Ovary (tissue), 7 donors: ENCODE measurements at regions not wholly inside any gene's neighbourhood (a gene's known extent, or its start where the extent isn't known, plus 50 kb on each side); places are given as distances from the start of the nearest gene placed in this dataset.
"Not testable (repeated sequence)": the region's sequence is repeated elsewhere in the genome, so short reads cannot be mapped to it uniquely, and the experiment has no call there.

Experiments used
- DNase-seq, 5 donors: peaks; one replicate each; pipeline ENCODE4 v3.0.0-alpha.2; 2019 to 2020
- H3K27ac ChIP-seq, 2 donors: fragments of 200-600 bp; one replicate each; pipeline versions ENCODE4 v1.5.1 to v1.8.0; 2019 to 2022
- H3K27me3 ChIP-seq: fragments of 200-600 bp; one replicate; pipeline ENCODE4 v1.8.0; 2022
- H3K36me3 ChIP-seq: fragments of 200-600 bp; sonication (generic); one replicate; pipeline ENCODE4 v1.5.1; 2019
- H3K4me1 ChIP-seq: one replicate; pipeline ENCODE4 v1.8.1; 2013; ENCODE audit warnings: mild to moderate bottlenecking, moderate library complexity; ENCODE audit not compliant: insufficient read depth
- H3K4me3 ChIP-seq: fragments of 200-600 bp; sonication (generic); one replicate; pipeline ENCODE4 v1.5.1; 2017
- H3K9me3 ChIP-seq, 2 donors: fragments of 200-600 bp in 1 of 2; sonication (generic) in 1 of 2; one replicate each; pipeline versions ENCODE4 v1.5.1 to v1.8.1; 2013 to 2019; ENCODE audit warnings: mild to moderate bottlenecking in 1 of 2, moderate library complexity in 1 of 2
- EP300 ChIP-seq: sonication (generic); formaldehyde crosslinking; IDR thresholded peaks from one replicate; pipeline ENCODE4 v1.6.1; 2017; ENCODE audit warnings: antibody characterized with exemption
- POLR2A ChIP-seq: fragments of 450-650 bp; IDR thresholded peaks from one replicate; pipeline ENCODE4 v1.6.1; 2017; ENCODE audit warnings: antibody characterized with exemption, mild to moderate bottlenecking, moderate library complexity
- WGBS, 3 donors: extraction: QIAGEN DNeasy Blood & Tissue Kit in 1 of 3; methylation state at CpG; one replicate each; pipeline versions ENCODE4 v1.1.5 to v1.1.7; 2013 to 2017; 5-methylcytosine and 5-hydroxymethylcytosine counted together
- intact Hi-C, 4 donors: fragments of 100-400 bp; cut with DNase I; formaldehyde crosslinking; loops; one replicate each; pipeline versions ENCODE4 v1.11.0 to v1.15.1; 2022 to 2023
- TF ChIP-seq, protein P1 (sequence below), 3 donors: fragments of 450-650 bp in 2 of 3; fragments of 200-600 bp in 1 of 3; IDR thresholded peaks; one replicate each; pipeline versions ENCODE4 v1.5.1 to v1.8.0; 2016 to 2022; ENCODE audit warnings: antibody characterized with exemption in 3 of 3, mild to moderate bottlenecking in 1 of 3
- donor health status: DM: no; HTN: no; CAD: no; lungs with moderate emphysema.
- donor health status: DM: no; HTN: no; CAD: no.
- donor health status: Bipolar disorder and iron deficiency.
- donor health status: DM: no; HTN: no; CAD: no.
- donor health status: DM: yes; HTN: yes; CAD: no.

DNA sequence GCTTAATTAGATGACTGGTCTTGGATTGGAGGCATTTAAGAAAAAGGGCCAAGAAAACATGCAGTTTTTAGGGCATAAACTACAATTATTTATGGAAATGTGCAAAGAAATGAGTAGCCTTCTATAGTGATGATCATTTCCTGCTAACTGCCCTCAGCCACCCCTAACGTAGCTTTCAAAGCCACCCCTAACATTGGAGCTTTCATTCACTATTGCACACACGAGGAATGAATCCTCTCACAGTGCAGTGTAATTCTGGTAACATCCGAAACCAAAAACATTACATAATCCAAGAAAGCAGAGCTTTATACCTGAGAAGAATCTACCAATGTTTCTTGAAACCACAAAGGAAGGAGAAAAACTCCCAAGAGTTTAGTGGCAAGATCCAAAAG lies 1003.6 kb downstream of the TMEM121 start:
- H3K9me3 ChIP-seq = no peaks in the 10 kb centered on the region
- no peak for DNase-seq
- no peaks in the 10 kb centered on the region for H3K27me3 ChIP-seq
- TF ChIP-seq POLR2A = no peak
- TF ChIP-seq, protein P1, sequence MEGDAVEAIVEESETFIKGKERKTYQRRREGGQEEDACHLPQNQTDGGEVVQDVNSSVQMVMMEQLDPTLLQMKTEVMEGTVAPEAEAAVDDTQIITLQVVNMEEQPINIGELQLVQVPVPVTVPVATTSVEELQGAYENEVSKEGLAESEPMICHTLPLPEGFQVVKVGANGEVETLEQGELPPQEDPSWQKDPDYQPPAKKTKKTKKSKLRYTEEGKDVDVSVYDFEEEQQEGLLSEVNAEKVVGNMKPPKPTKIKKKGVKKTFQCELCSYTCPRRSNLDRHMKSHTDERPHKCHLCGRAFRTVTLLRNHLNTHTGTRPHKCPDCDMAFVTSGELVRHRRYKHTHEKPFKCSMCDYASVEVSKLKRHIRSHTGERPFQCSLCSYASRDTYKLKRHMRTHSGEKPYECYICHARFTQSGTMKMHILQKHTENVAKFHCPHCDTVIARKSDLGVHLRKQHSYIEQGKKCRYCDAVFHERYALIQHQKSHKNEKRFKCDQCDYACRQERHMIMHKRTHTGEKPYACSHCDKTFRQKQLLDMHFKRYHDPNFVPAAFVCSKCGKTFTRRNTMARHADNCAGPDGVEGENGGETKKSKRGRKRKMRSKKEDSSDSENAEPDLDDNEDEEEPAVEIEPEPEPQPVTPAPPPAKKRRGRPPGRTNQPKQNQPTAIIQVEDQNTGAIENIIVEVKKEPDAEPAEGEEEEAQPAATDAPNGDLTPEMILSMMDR (IDR thresholded peaks at IDR 0.05) = no peak
- no peak for TF ChIP-seq EP300
- 69 to 82% (median 76%) methylated on average over 3 of the region's 3 CpGs for WGBS, 3 donors
- H3K4me1 ChIP-seq = no peaks in the 10 kb centered on the region
- H3K4me3 ChIP-seq = no peak overlapping the region
- no peak overlapping the region for H3K27ac ChIP-seq
- intact Hi-C loops = no loop called here
- no peaks in the 10 kb centered on the region for H3K36me3 ChIP-seq

- 60 to 63% (median 61%) methylated on average over 12 of the region's 12 CpGs for WGBS, 3 donors
- intact Hi-C loops = no loop called here
- DNase-seq = no peak
Observed at GRCh38 chr14:106530423-106531107, 1004.2 kb downstream of the TMEM121 start.

GRCh38 chr14:106537597-106537996 lies 1011.2 kb downstream of the TMEM121 start:
- H3K27me3 ChIP-seq, H3K4me3 ChIP-seq, H3K36me3 ChIP-seq, H3K27ac ChIP-seq, H3K4me1 ChIP-seq, intact Hi-C loops, H3K9me3 ChIP-seq, DNase-seq: not testable (repeated sequence)
- 31 to 43% (median 41%) methylated on average over 5 to 8 of the region's 11 CpGs for WGBS, 3 donors

More at GRCh38 chr14:106530423-106531107, 1004.2 kb downstream of the TMEM121 start:
- H3K4me3 ChIP-seq = no peak overlapping the region
- H3K36me3 ChIP-seq = no peaks in the 10 kb centered on the region
- no peaks in the 10 kb centered on the region for H3K4me1 ChIP-seq
- no peaks in the 10 kb centered on the region for H3K9me3 ChIP-seq
- no peaks in the 10 kb centered on the region for H3K27me3 ChIP-seq
- no peak for TF ChIP-seq POLR2A
- no peak for TF ChIP-seq EP300
- TF ChIP-seq, protein P1 (IDR thresholded peaks at IDR 0.05) = no peak
- no peak overlapping the region for H3K27ac ChIP-seq

GRCh38 chr14:106538201-106538600 lies 1011.8 kb downstream of the TMEM121 start:
- no peak overlapping the region for H3K4me3 ChIP-seq
- 75 to 88% (median 84%) methylated on average over 2 of the region's 2 CpGs for WGBS, 3 donors
- no peaks in the 10 kb centered on the region for H3K27me3 ChIP-seq
- no peaks in the 10 kb centered on the region for H3K36me3 ChIP-seq
- H3K9me3 ChIP-seq = no peaks in the 10 kb centered on the region
- intact Hi-C loops = no loop called here
- H3K4me1 ChIP-seq = no peaks in the 10 kb centered on the region
- DNase-seq = no peak
- no peak for TF ChIP-seq EP300
- no peak for TF ChIP-seq POLR2A
- TF ChIP-seq, protein P1 (IDR thresholded peaks at IDR 0.05) = no peak
- H3K27ac ChIP-seq = no peak overlapping the region

- 46 to 59% (median 50%) methylated on average over 3 of the region's 3 CpGs for whole genome bisulfite sequencing, 3 donors
- Histone ChIP-seq H3K9me3 (no peaks in the 10 kb centered on the region), H3K36me3 (no peaks in the 10 kb centered on the region), H3K4me1 (no peaks in the 10 kb centered on the region), H3K4me3 (no peak overlapping the region), H3K27ac (no peak overlapping the region), H3K27me3 (no peaks in the 10 kb centered on the region)
- no peak for DNase-seq
- intact Hi-C loops = no loop called here
- no peak for TF ChIP-seq POLR2A
- TF ChIP-seq, protein P1 (IDR thresholded peaks at IDR 0.05) = no peak
- no peak for TF ChIP-seq EP300
Observed at GRCh38 chr14:106547735-106548434, 1021.5 kb downstream of the TMEM121 start.
